ENCODE measurements at regions not wholly inside any gene's neighbourhood (a gene's known extent, or its start where the extent isn't known, plus 50 kb on each side); places are given as distances from the start of the nearest gene placed in this dataset.

- Mint-ChIP-seq H3K27ac (no peak overlapping the region), H3K36me3 (no peaks in the 10 kb centered on the region), H3K27me3 (peaks cover 4 to 9% of the 10 kb centered on the region in 2 donors), H3K9me3 (peaks cover 0 to 5% (median 3%) of the 10 kb centered on the region in 8 donors), H3K4me1 (no peaks in the 10 kb centered on the region), H3K4me3 (no peak overlapping the region)
- Histone ChIP-seq H3K27me3 (ENCODE audit: insufficient read depth, low read length) (no peaks in the 10 kb centered on the region), H3K4me3 (ENCODE audit: low read length in 2 of 2) (no peak overlapping the region), H3K36me3 (ENCODE audit: insufficient read depth, low read length) (no peaks in the 10 kb centered on the region), H3K4me1 (ENCODE audit: insufficient read depth, low read length) (no peaks in the 10 kb centered on the region), H3K9me3 (ENCODE audit: control insufficient read depth in 1 of 2, low read length in 2 of 2) (peaks cover 0 to under 1% of the 10 kb centered on the region in 2 donors), H3K27ac (ENCODE audit: low read depth, low read length) (no peak overlapping the region)
- ChIA-PET CTCF (ENCODE audit: partially characterized antibody) (no interaction called here), POLR2A (ENCODE audit: partially characterized antibody) (no interaction called here)
- no peak for DNase-seq
- intact Hi-C loops (cut with micrococcal nuclease) = no loop called here
Measured at GRCh38 chr2:240355001-240355891, 80.2 kb upstream of the GPC1 start.

- peaks cover 4 to 6% of the 10 kb centered on the region in 2 donors for H3K27me3 Mint-ChIP-seq
- Histone ChIP-seq H3K9me3 (ENCODE audit: control insufficient read depth in 1 of 2, low read length in 2 of 2) (peaks cover 0 to 3% of the 10 kb centered on the region in 2 donors), H3K4me3 (ENCODE audit: low read length in 2 of 2) (no peak overlapping the region), H3K27ac (ENCODE audit: low read depth, low read length) (no peak overlapping the region), H3K27me3 (ENCODE audit: insufficient read depth, low read length) (no peaks in the 10 kb centered on the region), H3K36me3 (ENCODE audit: insufficient read depth, low read length) (no peaks in the 10 kb centered on the region), H3K4me1 (ENCODE audit: insufficient read depth, low read length) (no peaks in the 10 kb centered on the region)
- H3K36me3 Mint-ChIP-seq = peaks cover 0 to 5% of the 10 kb centered on the region in 2 donors
- H3K9me3 Mint-ChIP-seq = peaks cover 0 to 12% (median 9%) of the 10 kb centered on the region in 8 donors
- intact Hi-C loops (cut with micrococcal nuclease) = no loop called here
- POLR2A ChIA-PET (ENCODE audit: partially characterized antibody) = no interaction called here
- no peak overlapping the region for H3K4me3 Mint-ChIP-seq
- no peaks in the 10 kb centered on the region for H3K4me1 Mint-ChIP-seq
- CTCF ChIA-PET (ENCODE audit: partially characterized antibody) = no interaction called here
- no peak overlapping the region for H3K27ac Mint-ChIP-seq
- no peak for DNase-seq
Measured at GRCh38 chr2:240355962-240356361, 79.5 kb upstream of the GPC1 start.

- H3K36me3 ChIP-seq (ENCODE audit: insufficient read depth, low read length) = no peaks in the 10 kb centered on the region
- intact Hi-C loops (cut with micrococcal nuclease) = no loop called here
Measured at GRCh38 chr2:240356700-240357640, 78.5 kb upstream of the GPC1 start.

GRCh38 chr2:240357641-240358012, 77.8 kb upstream of the GPC1 start:
- H3K27ac ChIP-seq (ENCODE audit: low read depth, low read length) = no peak overlapping the region
- peaks cover 0 to 18% (median 13%) of the 10 kb centered on the region in 8 donors for H3K9me3 Mint-ChIP-seq
- H3K4me1 Mint-ChIP-seq = no peaks in the 10 kb centered on the region
- ChIA-PET POLR2A (ENCODE audit: partially characterized antibody) (no interaction called here), CTCF (ENCODE audit: partially characterized antibody) (no interaction called here)
- H3K27ac Mint-ChIP-seq = no peak overlapping the region
- no peak for DNase-seq
- no peak overlapping the region for H3K4me3 ChIP-seq (ENCODE audit: low read length in 2 of 2)
- intact Hi-C loops (cut with micrococcal nuclease) = no loop called here
- H3K4me3 Mint-ChIP-seq = no peak overlapping the region
- H3K27me3 Mint-ChIP-seq = peaks cover 5 to 6% of the 10 kb centered on the region in 2 donors
- H3K4me1 ChIP-seq (ENCODE audit: insufficient read depth, low read length) = no peaks in the 10 kb centered on the region
- H3K9me3 ChIP-seq (ENCODE audit: control insufficient read depth in 1 of 2, low read length in 2 of 2) = peaks cover 0 to 3% of the 10 kb centered on the region in 2 donors
- peaks cover 0 to 8% of the 10 kb centered on the region in 2 donors for H3K36me3 Mint-ChIP-seq
- no peaks in the 10 kb centered on the region for H3K27me3 ChIP-seq (ENCODE audit: insufficient read depth, low read length)
- H3K36me3 ChIP-seq (ENCODE audit: insufficient read depth, low read length) = no peaks in the 10 kb centered on the region

More at GRCh38 chr2:240356700-240357640, 78.5 kb upstream of the GPC1 start:
- Histone ChIP-seq H3K9me3 (ENCODE audit: control insufficient read depth in 1 of 2, low read length in 2 of 2) (peaks cover 0 to 3% of the 10 kb centered on the region in 2 donors), H3K27me3 (ENCODE audit: insufficient read depth, low read length) (no peaks in the 10 kb centered on the region), H3K4me3 (ENCODE audit: low read length in 2 of 2) (no peak overlapping the region), H3K27ac (ENCODE audit: low read depth, low read length) (no peak overlapping the region), H3K4me1 (ENCODE audit: insufficient read depth, low read length) (no peaks in the 10 kb centered on the region)
- DNase-seq = peak in 1 of 5 donors; percentile 24
- peaks cover 0 to 17% (median 13%) of the 10 kb centered on the region in 8 donors for H3K9me3 Mint-ChIP-seq
- H3K27ac Mint-ChIP-seq = no peak overlapping the region
- ChIA-PET CTCF (ENCODE audit: partially characterized antibody) (no interaction called here), POLR2A (ENCODE audit: partially characterized antibody) (no interaction called here)
- H3K4me1 Mint-ChIP-seq = no peaks in the 10 kb centered on the region
- peaks cover 0 to 8% of the 10 kb centered on the region in 2 donors for H3K36me3 Mint-ChIP-seq
- no peak overlapping the region for H3K4me3 Mint-ChIP-seq
- peaks cover 6 to 8% of the 10 kb centered on the region in 2 donors for H3K27me3 Mint-ChIP-seq

- Histone ChIP-seq H3K27ac (ENCODE audit: low read depth, low read length) (no peak overlapping the region), H3K4me1 (ENCODE audit: insufficient read depth, low read length) (no peaks in the 10 kb centered on the region), H3K36me3 (ENCODE audit: insufficient read depth, low read length) (no peaks in the 10 kb centered on the region), H3K4me3 (ENCODE audit: low read length in 2 of 2) (no peak overlapping the region), H3K27me3 (ENCODE audit: insufficient read depth, low read length) (no peaks in the 10 kb centered on the region), H3K9me3 (ENCODE audit: control insufficient read depth in 1 of 2, low read length in 2 of 2) (peaks cover 0 to 3% of the 10 kb centered on the region in 2 donors)
- DNase-seq = no peak
- ChIA-PET CTCF (ENCODE audit: partially characterized antibody) (no interaction called here), POLR2A (ENCODE audit: partially characterized antibody) (no interaction called here)
- no peak overlapping the region for H3K27ac Mint-ChIP-seq
- peaks cover 5 to 6% of the 10 kb centered on the region in 2 donors for H3K27me3 Mint-ChIP-seq
- H3K4me3 Mint-ChIP-seq = no peak overlapping the region
- peaks cover 0 to 8% of the 10 kb centered on the region in 2 donors for H3K36me3 Mint-ChIP-seq
- peaks cover 0 to 18% (median 13%) of the 10 kb centered on the region in 8 donors for H3K9me3 Mint-ChIP-seq
- H3K4me1 Mint-ChIP-seq = no peaks in the 10 kb centered on the region
- intact Hi-C loops (cut with micrococcal nuclease) = no loop called here
Measured at GRCh38 chr2:240358080-240358479, 77.4 kb upstream of the GPC1 start.

- intact Hi-C loops (cut with micrococcal nuclease) = no loop called here
- no peak overlapping the region for H3K27ac ChIP-seq (ENCODE audit: low read depth, low read length)
- Mint-ChIP-seq H3K9me3 (peaks cover 0 to 18% (median 13%) of the 10 kb centered on the region in 8 donors), H3K36me3 (peaks cover 0 to 8% of the 10 kb centered on the region in 2 donors), H3K27me3 (peaks cover 5 to 6% of the 10 kb centered on the region in 2 donors), H3K4me1 (no peaks in the 10 kb centered on the region), H3K27ac (no peak overlapping the region), H3K4me3 (no peak overlapping the region)
- ChIA-PET POLR2A (ENCODE audit: partially characterized antibody) (no interaction called here), CTCF (ENCODE audit: partially characterized antibody) (no interaction called here)
- no peaks in the 10 kb centered on the region for H3K36me3 ChIP-seq (ENCODE audit: insufficient read depth, low read length)
- H3K27me3 ChIP-seq (ENCODE audit: insufficient read depth, low read length) = no peaks in the 10 kb centered on the region
- DNase-seq = peak in 1 of 5 donors; percentile 9
- H3K9me3 ChIP-seq (ENCODE audit: control insufficient read depth in 1 of 2, low read length in 2 of 2) = peaks cover 0 to 3% of the 10 kb centered on the region in 2 donors
- no peak overlapping the region for H3K4me3 ChIP-seq (ENCODE audit: low read length in 2 of 2)
- H3K4me1 ChIP-seq (ENCODE audit: insufficient read depth, low read length) = no peaks in the 10 kb centered on the region
Measured at GRCh38 chr2:240358821-240359397, 76.6 kb upstream of the GPC1 start.

GRCh38 chr2:240359695-240360094, 75.8 kb upstream of the GPC1 start:
- Mint-ChIP-seq H3K27ac (no peak overlapping the region), H3K36me3 (peaks cover 0 to 8% of the 10 kb centered on the region in 2 donors), H3K4me3 (no peak overlapping the region), H3K27me3 (peaks cover 5 to 6% of the 10 kb centered on the region in 2 donors), H3K4me1 (no peaks in the 10 kb centered on the region), H3K9me3 (peaks cover 0 to 18% (median 13%) of the 10 kb centered on the region in 8 donors)
- CTCF ChIA-PET (ENCODE audit: partially characterized antibody) = no interaction called here
- DNase-seq = peak in 1 of 5 donors; percentile 12
- peaks cover 0 to 3% of the 10 kb centered on the region in 2 donors for H3K9me3 ChIP-seq (ENCODE audit: control insufficient read depth in 1 of 2, low read length in 2 of 2)
- no peak overlapping the region for H3K27ac ChIP-seq (ENCODE audit: low read depth, low read length)
- H3K4me1 ChIP-seq (ENCODE audit: insufficient read depth, low read length) = no peaks in the 10 kb centered on the region
- POLR2A ChIA-PET (ENCODE audit: partially characterized antibody) = no interaction called here
- H3K4me3 ChIP-seq (ENCODE audit: low read length in 2 of 2) = no peak overlapping the region
- no peaks in the 10 kb centered on the region for H3K36me3 ChIP-seq (ENCODE audit: insufficient read depth, low read length)
- intact Hi-C loops (cut with micrococcal nuclease) = no loop called here
- no peaks in the 10 kb centered on the region for H3K27me3 ChIP-seq (ENCODE audit: insufficient read depth, low read length)

All from CD4-positive, alpha-beta memory T cell (primary cell).